Hepatic stellate cell (primary cell): ENCODE measurements at regions not wholly inside any gene's neighbourhood (a gene's known extent, or its start where the extent isn't known, plus 50 kb on each side); places are given as distances from the start of the nearest gene placed in this dataset.

Experiments used
- DNase-seq: peaks from one replicate; pipeline ENCODE4 v3.0.0; 2011; ENCODE audit warnings: low spot score

GRCh38 chr9:118189615-118190014 lies 485.4 kb downstream of the TLR4 start:
- no peak for DNase-seq

GRCh38 chr9:118192807-118193206 lies 488.6 kb downstream of the TLR4 start:
- DNase-seq: no peak

- DNase-seq: no peak
Observed at GRCh38 chr9:118209343-118209742, 505.1 kb downstream of the TLR4 start.

DNA sequence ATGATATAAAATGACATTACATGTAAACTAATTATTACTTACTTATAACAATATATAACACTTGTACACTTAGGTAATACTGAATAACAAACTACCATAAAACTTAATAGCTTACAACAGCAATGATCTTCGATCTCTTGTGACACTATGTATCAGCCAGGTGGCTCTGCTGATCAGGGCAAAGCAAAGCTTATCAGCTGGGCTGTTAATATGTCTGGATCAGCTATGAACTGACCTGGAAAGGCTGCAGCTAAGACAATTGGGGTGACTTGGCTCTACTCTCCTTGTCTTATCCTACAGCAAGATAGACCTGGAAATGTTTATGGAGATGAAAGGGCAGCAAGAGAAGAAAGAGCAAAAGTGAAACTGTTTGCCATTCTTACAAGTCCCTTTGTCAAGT lies 511.3 kb downstream of the TLR4 start:
- no peak for DNase-seq

DNA sequence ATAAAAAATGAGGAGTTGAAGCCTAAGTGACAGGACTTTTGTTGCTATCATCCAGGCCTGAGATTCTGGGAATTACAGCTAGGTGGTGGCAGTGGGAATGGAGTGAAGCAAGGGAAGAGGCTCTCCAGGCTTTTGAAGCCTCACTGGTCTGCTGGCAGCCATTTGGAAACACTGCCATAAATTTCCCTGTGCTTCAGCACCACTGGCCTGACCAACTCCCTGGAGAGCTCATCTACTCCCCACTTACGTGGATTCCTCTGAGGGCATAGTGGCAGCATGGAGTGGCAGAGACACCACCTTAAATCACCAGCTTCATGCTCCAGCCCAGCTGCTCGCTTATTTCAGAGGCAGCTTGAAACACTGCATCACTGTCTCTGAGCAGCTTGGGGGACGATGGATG lies 518.2 kb downstream of the TLR4 start:
- DNase-seq: no peak

DNA sequence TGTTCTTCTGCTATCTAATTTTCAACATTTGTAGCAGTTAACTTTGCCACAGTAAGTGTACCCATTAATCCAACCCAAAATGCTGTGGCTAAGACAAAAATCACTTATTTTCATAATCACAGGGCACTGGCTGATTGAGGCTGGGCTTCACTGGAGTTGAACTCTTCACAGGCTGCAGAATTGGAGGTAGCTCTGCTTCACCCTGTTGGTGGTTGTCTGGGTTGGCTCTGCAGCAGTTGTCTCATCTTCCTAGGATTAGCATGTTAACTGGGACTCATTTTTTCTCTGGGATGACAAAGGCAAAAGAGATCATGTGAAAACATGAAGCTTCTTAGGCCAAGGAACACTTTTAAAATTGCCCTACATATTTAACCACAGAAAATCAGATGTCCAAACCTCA lies 518.9 kb downstream of the TLR4 start:
- DNase-seq: no peak

DNA sequence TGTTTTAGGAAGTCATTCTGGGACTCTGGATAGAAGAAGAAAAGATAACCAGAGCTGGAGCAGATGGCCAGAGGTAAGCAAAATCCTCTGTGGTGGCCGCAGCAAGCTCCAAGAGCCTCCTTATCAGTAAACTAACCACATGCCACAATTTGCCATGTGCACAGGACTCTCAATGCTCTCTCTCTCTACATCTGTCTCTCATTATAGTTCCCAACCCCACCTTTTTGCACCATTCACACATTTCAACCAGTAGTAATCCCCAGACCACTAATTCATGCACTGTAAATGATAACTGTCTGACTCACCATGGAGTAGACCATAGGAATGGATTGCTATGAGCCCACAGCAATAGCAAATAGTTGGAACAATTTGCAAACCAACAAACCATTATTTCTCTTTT lies 526.1 kb downstream of the TLR4 start:
- no peak for DNase-seq

GRCh38 chr9:118236625-118237024 lies 532.4 kb downstream of the TLR4 start:
- no peak for DNase-seq

- DNase-seq: no peak
Observed at GRCh38 chr9:118238139-118238538, 533.9 kb downstream of the TLR4 start.

GRCh38 chr9:118252027-118252426 lies 547.8 kb downstream of the TLR4 start:
- DNase-seq: no peak

DNA sequence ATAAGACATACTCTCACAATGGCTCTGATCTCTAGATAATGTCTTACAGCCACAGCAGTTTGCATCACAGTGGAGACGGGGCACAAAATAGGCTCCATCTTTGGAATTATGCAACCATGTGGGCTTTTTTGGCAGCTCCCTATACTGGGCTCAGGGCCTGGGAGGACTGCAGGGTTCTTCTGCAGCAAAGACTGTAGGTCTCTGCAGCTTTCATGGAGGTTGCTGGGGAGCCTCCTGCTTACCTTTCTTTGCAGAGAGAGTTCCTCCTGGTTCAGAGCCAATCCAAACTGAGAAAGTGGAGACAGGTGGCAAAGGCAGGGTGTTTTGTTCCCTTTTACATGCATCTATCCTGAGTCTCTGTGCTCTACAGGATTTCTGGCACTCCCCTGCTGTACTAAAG lies 558.0 kb downstream of the TLR4 start:
- no peak for DNase-seq

DNA sequence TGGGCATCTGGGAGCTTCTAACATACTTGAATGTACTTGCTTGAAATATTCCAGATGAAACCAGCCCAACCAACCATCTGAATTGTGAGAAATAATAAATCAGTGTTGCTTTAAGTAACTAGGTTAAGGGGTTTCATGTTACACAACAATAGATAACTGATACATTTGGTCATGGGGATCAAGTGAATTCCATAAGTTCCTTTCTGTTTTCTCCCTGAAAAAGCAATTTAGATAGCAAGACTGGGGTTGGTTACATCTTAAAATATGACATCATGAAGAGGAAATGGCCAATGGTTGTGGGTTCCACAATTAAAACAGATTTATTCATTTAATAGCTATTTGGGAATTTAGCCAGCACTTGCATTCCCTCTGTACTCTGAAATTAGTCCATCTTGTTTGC lies 559.7 kb downstream of the TLR4 start:
- DNase-seq: no peak

- no peak for DNase-seq
Observed at GRCh38 chr9:118268046-118268445, 563.8 kb downstream of the TLR4 start.

DNA sequence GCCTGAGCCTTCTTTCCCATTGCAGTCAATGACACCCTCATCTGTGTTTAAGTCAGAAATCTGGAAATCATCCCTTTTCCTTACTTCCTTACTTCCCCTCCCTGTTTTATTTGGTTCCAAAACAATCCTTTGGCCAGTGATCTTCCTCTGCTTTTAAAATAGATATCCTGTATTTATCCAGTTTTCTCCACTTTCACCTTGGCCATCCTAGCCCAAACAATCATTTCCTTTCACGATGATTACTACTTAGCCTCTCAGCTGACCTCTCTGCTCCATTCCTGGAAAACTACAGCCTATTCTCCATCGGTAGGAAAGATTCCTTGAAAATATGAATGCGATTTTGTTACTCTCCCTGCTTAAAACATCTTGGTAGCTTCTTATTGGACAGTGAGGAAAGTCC lies 565.4 kb downstream of the TLR4 start:
- no peak for DNase-seq

GRCh38 chr9:118271331-118271730 lies 567.1 kb downstream of the TLR4 start:
- DNase-seq: no peak

- no peak for DNase-seq
Observed at GRCh38 chr9:118271936-118272335, 567.7 kb downstream of the TLR4 start.

DNA sequence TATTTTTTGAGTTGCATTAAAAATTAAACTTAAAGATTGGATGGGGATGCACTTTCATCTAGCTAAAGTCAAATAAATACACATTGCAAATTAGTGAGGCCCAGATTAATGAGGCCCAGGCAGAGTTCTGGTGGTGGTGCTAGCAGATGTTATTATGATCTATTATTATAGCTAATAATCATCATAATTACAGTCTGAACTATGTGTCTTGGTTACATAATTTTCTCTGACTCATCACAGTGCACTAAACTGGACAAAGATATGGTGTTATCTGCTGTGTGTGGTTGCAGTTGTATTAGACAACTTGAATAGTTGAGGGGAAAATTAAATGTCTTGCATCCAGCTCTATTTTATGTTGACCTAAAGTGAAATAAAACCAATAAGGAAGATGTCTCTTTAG lies 568.8 kb downstream of the TLR4 start:
- DNase-seq: no peak

DNA sequence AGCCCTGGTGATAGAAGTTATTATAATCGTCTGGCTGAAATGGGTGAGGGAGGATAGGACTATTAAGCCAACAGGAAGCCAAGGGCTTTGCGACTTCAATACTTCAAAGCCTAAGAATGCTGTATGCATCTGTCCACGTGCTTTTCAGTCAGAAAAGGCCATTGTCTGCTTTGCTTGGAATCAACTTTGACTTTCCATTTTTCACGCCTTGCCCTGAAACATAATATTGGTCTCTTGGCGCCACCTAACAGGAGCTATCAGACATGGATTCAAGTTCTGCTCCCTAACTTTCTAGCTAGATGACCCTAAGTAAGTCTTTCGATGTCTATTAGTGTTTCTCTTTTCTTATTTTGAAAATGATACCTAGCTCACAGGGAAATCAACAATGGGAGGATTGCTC lies 572.6 kb downstream of the TLR4 start:
- no peak for DNase-seq

DNA sequence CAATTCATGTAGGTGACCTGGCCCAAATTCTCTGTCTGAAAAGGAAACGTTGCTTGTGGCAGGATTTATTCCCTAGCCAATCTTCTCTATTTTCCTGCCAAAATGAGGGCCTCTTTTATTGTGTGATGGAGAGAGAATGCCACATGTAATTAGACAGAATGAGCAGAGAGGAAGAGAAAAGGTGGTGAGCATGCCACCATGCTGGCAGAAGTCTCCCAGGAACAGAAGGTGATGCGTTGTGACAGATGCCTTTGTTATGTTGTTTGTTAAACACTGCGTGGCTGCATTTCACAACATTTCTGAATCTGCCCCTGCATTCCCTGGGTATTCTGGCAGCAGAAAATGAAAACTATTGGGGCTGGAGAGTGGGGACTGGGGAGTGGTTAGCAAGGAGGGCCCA lies 577.6 kb downstream of the TLR4 start:
- DNase-seq: no peak

GRCh38 chr9:118283488-118283887 lies 579.3 kb downstream of the TLR4 start:
- no peak for DNase-seq

DNA sequence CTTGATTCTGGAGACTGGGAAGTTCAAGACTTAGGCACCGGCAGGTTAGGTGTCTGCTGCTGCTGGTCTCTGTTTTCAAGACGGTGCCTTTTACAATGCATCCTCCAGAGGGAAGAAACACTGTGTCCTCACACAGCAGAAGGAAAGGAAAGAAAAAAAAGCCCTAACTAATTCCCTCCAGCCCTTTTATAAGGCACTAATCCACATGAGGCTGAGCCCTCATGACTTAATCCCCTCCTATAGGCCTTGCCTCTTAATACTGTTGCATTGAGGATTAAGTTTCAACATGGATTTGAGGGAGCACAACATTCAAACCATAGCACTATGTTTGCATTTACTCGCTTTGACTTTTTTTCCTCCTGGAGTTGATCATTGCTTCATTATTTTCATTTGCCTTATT lies 585.9 kb downstream of the TLR4 start:
- no peak for DNase-seq

- no peak for DNase-seq
Observed at GRCh38 chr9:118295413-118295812, 591.2 kb downstream of the TLR4 start.

DNA sequence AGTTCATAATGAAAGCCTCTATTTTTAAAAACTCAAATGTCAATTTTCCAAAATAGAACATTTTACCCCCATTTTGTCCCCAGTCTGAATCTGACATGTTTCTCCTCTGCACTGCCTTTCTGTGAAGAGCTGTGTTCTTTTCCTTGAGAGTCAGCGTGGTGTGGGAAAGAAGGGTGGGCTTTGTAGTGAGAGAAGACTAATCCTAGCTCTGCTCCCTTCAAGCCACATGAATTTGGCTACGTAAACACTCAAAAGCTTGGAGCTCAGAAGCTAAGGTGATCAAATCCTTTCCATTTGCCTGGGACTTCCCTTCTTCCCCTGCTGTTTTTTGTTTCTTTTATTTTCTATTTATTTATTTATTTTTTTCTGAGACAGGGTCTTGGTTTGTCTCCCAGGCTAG lies 598.5 kb downstream of the TLR4 start:
- DNase-seq: no peak

GRCh38 chr9:118303216-118303615 lies 599.0 kb downstream of the TLR4 start:
- no peak for DNase-seq

DNA sequence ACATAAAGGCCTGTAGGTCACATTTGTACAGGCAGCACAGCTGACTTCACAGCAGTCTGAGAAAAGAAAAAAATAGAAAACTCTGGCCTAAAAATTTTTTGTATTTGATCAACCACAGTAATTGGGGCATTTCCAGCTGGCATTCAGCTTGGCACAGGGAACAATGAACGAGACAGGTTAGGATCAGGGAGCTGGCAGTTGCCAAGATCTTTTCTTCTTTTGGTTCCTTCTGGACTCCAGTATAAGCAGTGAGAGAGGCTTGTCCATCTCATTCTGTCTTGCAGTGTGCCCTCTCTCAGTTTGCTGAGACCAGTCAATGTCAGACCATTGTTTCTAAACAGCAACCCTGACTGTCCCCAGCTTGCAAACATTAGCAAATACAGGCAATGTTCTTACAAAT lies 601.1 kb downstream of the TLR4 start:
- DNase-seq: no peak
